SK-N-MC (cell line): ENCODE measurements at regions not wholly inside any gene's neighbourhood (a gene's known extent, or its start where the extent isn't known, plus 50 kb on each side); places are given as distances from the start of the nearest gene placed in this dataset.

Source experiments
- EZH2 ChIP-seq: fragments of 200-600 bp; sonication (generic); IDR thresholded peaks from one replicate; pipeline ENCODE4 v1.6.1; 2017; ENCODE audit warnings: antibody characterized with exemption
- FOXP2 ChIP-seq: optimal IDR thresholded peaks from 2 replicates; pipeline ENCODE3; 2011; ENCODE audit warnings: mild to moderate bottlenecking, moderate library complexity; ENCODE audit not compliant: insufficient read depth; ENCODE audit errors: extremely low read length, control extremely low read depth
- POLR2AphosphoS5 ChIP-seq: IDR thresholded peaks from 2 replicates; pipeline ENCODE4 v1.6.1; 2012; ENCODE audit warnings: mild to moderate bottlenecking, low read depth, low read length, borderline replicate concordance

GRCh38 chr1:220391491-220391890 is 119.2 kb upstream of the RAB3GAP2 start:
- TF ChIP-seq POLR2AphosphoS5 = no peak
- no peak for TF ChIP-seq EZH2
- TF ChIP-seq FOXP2 = no peak
